ENCODE measurements at regions not wholly inside any gene's neighbourhood (a gene's known extent, or its start where the extent isn't known, plus 50 kb on each side); places are given as distances from the start of the nearest gene placed in this dataset.

- no peak overlapping the region for H3K4me3 ChIP-seq
- TF ChIP-seq CTCF (IDR thresholded peaks at IDR 0.05), result no peak
- H3K27ac ChIP-seq, result no peak overlapping the region
- peak; percentile 66 for DNase-seq (ENCODE audit: low spot score)
Observed at GRCh38 chr2:238701341-238702206, 146.3 kb upstream of the TWIST2 start.

DNA sequence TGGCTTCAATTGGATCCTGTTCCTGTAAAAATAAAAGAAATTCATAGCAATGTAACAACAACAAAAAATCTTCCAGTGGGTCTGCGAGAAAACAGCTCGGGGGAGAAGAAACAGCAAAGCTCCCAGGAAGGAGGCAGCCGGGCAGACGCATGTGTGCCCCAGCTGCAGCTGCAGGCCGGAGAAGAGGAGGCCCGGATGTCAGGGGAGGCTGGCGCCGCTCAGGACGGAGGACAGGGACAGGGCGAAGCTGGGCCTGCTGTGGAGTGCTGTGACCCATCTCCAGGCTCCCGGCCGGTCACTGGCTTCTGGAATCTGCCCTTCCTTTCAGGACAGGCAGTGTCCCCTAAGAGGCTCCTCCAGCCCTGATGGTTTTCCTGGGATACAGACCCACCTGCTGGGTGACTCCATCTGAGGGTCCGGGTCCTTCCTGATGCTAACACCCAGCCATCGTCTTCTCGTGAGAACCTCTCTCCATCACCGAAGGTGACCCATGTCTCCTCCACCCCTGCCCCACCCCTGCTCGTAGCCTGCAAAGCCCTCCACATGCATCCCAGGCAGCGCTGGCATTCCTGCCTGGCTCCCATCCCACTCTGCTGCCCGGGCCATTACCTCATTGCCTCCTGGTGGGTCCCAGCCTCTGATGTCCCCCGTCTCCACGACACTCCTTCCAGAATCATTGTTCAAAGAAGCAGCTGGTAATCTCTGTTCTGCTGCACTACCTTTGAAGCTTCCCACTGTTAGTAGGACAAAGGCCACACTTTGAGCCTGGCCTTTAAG lies 145.4 kb upstream of the TWIST2 start:
- Histone ChIP-seq H3K27ac (no peak overlapping the region), H3K4me3 (no peak overlapping the region)
- peak; percentile 52 for DNase-seq (ENCODE audit: low spot score)
- no peak for TF ChIP-seq CTCF (IDR thresholded peaks at IDR 0.05)

DNA sequence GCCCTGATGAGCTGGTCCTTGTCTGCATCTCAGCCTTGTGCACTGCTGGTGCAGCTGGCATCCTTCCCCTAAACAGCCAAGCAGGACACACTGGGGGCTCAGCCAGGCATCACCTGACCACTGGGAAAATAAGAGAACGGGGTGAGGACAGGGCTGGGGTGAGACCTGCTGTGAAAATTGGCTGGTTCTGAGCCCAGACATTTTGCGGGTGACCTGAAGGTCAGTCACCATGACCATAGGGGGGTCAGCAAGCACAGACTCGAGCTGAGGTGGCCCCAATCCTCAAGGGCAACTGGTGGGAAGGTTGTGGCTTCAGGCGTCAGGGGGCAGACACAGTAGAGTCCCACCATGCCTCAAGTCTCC lies 144.9 kb upstream of the TWIST2 start:
- H3K4me3 ChIP-seq, result no peak overlapping the region
- peak; percentile 69 for DNase-seq (ENCODE audit: low spot score)
- TF ChIP-seq CTCF (IDR thresholded peaks at IDR 0.05), result no peak
- no peak overlapping the region for H3K27ac ChIP-seq

GRCh38 chr2:238703436-238703835 lies 144.4 kb upstream of the TWIST2 start:
- H3K27ac ChIP-seq, result no peak overlapping the region
- DNase-seq (ENCODE audit: low spot score), result peak; percentile 28
- no peak overlapping the region for H3K4me3 ChIP-seq
- TF ChIP-seq CTCF (IDR thresholded peaks at IDR 0.05), result no peak

DNA sequence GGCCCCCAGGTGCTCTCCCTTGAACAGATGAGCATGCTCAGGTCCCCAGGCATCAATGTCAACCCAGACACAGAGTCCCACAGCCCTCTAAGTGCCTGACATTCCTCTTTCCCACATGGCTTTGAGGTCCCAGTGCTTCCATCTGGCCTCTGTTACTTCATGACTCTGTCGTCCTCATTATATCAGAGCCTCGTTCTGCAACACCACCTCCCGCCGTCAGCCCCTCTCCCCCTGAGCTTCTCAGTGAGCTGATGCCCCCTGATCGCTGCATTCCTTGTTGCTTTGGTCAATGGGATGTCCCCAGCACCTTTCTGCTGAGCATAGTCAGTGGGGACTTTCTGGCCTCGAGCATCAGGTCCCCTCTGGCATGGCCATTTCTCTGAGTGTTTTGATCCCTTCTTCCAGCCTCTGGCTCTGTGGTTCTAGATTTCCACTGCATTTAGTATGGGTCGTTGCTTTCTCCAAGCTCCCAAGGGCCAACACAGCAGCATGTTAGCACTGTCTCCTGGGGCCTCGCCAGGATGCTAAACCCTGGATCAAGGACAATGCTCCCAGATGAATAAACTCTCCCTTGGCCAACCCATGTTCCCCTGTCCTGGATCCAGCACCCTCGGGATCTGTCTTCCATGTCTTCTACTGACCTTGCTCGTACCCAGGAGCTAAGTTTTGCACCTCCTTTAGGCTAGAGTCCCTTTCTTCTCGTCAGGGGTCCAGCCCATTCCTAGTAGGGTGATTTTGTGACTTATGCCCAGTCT lies 143.2 kb upstream of the TWIST2 start:
- peak; percentile 55 for DNase-seq (ENCODE audit: low spot score)
- H3K27ac ChIP-seq, result no peak overlapping the region
- no peak for TF ChIP-seq CTCF (IDR thresholded peaks at IDR 0.05)
- H3K4me3 ChIP-seq, result no peak overlapping the region

DNA sequence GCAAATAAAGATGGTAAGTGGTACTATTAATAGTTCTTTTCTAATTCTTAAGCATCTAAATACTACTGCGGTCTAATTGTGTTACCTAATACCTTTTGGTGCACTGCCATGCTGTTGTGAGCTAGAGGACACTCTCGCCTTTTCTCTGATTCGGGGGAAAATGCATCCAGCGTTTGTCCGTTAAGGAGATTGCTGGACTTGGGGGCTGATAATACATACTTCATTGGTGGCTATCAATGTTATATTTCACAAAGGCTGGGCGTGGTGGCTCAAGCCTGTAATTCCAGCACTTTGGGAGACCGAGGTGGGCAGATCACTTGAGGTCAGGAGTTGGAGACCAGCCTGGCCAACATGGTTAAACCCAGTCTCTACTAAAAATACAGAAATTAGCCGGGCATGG lies 141.7 kb upstream of the TWIST2 start:
- DNase-seq (ENCODE audit: low spot score), result peak; percentile 14
- no peak for TF ChIP-seq CTCF (IDR thresholded peaks at IDR 0.05)
- H3K4me3 ChIP-seq, result no peak overlapping the region
- H3K27ac ChIP-seq, result no peak overlapping the region

All from coronary artery (tissue), 2 donors.